ENCODE measurements at regions not wholly inside any gene's neighbourhood (a gene's known extent, or its start where the extent isn't known, plus 50 kb on each side); places are given as distances from the start of the nearest gene placed in this dataset.

DNA sequence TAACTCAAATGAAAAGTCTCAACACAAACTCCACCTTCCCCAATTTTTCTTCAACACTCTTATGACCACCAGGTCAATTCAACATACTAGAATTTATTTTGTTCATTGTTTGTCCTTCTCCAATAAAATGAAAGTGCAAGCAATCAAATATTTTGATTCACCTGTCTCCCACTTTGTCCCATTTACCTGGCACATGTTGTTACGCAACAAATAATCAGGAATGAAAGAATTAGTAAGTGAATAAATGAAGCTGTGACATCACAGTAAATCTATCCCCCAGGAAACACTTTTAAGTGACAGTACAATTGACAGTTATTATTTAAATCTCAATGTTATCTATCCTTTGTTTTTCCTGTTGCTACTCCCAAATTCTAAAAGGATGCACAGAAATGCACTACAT lies 393.7 kb upstream of the OPRM1 start:
- DNase-seq (ENCODE audit: low spot score) (no peak), ATAC-seq (no peak)

GRCh38 chr6:153644000-153644399 lies 395.0 kb upstream of the OPRM1 start:
- no peak for DNase-seq (ENCODE audit: low spot score)
- no peak for ATAC-seq

GRCh38 chr6:153634416-153634815 lies 404.6 kb upstream of the OPRM1 start:
- no peak for DNase-seq (ENCODE audit: low spot score)
- no peak for ATAC-seq

- ATAC-seq, result no peak
Measured at GRCh38 chr6:153625089-153625488, 414.0 kb upstream of the OPRM1 start.

GRCh38 chr6:153624528-153624927 lies 414.5 kb upstream of the OPRM1 start:
- ATAC-seq (no peak), DNase-seq (ENCODE audit: low spot score) (no peak)

More at GRCh38 chr6:153625089-153625488, 414.0 kb upstream of the OPRM1 start:
- DNase-seq (ENCODE audit: low spot score), result no peak

GRCh38 chr6:153623496-153623895 lies 415.5 kb upstream of the OPRM1 start:
- DNase-seq (ENCODE audit: low spot score) (no peak), ATAC-seq (no peak)

DNA sequence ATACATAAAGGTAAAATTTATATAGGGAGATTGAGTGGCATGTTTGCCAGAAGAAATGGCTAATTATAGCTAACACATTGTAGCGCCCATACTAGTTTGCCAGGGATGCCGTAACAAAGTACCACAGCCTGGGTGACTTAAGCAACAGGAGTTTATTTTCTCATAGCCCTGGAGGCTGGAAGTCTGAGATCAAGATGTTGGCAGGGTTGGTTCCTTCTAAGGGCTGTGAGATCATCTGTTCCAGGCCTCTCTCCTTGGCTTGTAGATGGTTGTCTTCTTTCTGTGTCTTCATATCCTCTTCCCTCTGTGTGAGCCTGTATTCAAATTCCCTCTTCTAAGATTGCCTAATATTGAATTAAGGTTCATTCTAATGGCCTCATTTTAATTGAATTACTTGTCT lies 417.5 kb upstream of the OPRM1 start:
- ATAC-seq (no peak), DNase-seq (ENCODE audit: low spot score) (no peak)

DNA sequence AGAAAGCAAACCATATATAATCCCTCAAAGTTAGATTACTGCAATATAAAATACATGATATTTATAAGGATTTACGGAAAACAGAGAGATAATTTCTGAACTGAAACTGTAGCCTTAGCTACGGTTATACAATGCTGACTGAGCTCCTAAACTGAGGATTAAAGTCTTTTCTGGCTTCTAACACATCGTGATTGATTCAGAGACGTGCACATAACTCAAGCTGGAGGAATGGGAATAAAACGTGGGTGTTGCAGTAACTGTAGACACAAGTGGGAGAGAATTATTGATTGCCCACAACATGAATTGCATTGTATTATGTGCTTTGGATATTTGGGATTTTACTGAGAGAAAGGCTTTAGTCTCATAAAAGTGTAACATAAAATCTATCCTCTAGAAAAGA lies 418.0 kb upstream of the OPRM1 start:
- DNase-seq (ENCODE audit: low spot score), result no peak
- no peak for ATAC-seq

GRCh38 chr6:153618371-153619322 lies 420.4 kb upstream of the OPRM1 start:
- ATAC-seq (no peak), DNase-seq (ENCODE audit: low spot score) (no peak)

- ATAC-seq (no peak), DNase-seq (ENCODE audit: low spot score) (no peak)
Measured at GRCh38 chr6:153616506-153616905, 422.5 kb upstream of the OPRM1 start.

DNA sequence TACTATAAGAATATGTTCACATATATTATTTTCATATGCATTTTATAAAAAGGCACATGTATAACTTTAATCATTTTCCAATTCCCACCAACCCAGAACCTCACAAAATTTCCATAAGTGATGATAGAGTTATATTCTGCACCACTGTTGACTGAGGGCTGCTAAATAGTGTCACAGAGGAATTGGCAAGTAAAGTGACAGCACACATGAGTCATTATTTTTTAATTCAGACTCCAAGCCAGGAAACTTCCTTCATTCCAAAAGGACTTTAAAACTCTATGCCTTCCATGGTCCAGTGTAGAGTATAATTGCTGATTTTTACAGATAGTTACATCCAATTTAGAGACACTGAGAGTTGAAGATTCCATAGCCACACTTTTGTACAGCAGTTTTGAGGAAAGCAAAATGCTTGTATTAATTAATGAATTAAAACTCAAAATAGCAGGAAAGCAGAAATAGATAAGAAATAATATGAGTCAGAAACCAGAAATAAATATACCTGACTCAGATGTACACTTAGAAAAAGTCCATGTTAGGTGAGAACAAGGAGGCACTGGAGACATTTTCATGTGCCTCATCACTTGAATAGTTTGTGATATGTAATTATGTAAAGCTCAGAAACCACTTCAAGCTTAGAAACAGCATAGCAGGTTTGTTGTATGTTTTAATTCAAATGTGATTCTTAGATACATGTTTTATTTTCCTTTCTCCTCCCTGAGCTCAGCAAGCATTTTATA lies 425.2 kb upstream of the OPRM1 start:
- ATAC-seq (no peak), DNase-seq (ENCODE audit: low spot score) (no peak)

DNA sequence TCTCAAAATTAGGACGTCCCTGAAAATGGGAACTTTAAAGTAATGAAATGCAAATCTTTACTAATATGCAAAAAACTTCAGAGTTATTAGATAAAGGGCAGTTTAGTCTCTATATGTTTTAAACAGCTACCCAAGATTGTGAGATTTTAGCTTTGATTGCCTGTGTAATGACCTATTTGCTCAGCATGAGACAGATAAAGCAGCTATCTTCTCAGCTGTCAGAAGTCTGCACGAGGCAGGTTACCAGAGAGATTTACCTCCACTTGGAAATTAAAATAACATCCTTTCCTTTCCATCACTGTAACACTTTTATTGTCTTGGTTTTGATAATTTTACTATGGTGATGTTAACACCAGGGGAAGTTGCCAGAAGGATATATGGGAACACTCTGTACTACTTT lies 436.6 kb upstream of the OPRM1 start:
- DNase-seq (ENCODE audit: low spot score) (no peak), ATAC-seq (no peak)

GRCh38 chr6:153599901-153600300 lies 439.1 kb upstream of the OPRM1 start:
- ATAC-seq, result no peak
- no peak for DNase-seq (ENCODE audit: low spot score)

DNA sequence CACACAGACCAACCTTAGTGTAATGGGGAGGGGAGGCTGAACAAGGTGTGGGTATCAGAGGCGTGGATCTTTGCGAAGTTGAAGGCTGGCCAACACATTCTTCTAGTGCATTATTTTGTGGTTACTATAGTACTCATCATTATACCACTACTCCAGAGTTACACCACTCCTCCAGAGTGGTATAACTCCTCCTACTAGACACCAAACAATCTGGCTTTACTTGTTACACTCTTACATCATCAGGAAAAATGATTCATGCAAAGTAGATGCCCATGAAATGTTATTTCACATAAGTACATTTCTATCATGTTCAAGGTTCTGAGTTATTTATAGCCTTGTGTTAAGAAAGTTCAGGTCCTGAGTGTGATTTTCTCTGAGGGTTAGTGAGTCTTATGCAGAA lies 443.1 kb upstream of the OPRM1 start:
- no peak for ATAC-seq
- no peak for DNase-seq (ENCODE audit: low spot score)

GRCh38 chr6:153594871-153595270 lies 444.2 kb upstream of the OPRM1 start:
- no peak for ATAC-seq
- no peak for DNase-seq (ENCODE audit: low spot score)

DNA sequence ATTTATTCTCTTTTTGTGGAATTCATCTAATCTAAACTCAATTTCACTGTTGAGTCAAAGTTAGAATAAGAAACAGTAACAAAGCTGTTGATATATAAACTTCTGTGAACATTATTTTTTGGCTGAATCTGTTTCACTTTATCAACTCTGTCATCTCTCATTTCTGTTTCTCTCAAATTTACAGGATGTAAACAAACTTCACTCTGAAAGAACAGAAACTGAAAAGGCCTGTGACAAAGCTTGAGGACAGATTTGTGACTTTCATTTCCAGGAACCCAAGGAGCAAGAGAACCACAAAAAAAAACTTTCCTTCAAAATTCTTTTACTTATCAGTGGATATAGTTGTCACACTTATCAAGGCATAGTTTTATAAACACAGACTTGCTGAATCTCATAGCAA lies 447.9 kb upstream of the OPRM1 start:
- no peak for DNase-seq (ENCODE audit: low spot score)
- no peak for ATAC-seq

DNA sequence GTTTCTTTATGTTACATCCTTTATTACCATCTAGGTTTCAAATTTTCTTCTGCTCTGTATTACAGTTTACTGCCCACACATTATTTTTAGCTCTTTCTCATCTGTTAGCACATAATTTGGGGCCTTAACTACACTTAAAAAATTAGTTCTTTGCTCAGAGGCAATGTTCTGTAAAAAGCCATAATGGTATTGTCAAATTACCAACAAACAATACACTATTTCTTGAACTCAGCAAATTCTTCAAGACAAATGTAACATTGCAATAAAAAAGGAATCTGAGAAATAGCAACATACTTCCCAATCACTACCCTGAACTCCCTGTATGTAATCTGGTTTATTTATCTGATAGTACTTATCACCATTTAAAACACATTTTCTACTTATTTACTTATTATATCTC lies 448.6 kb upstream of the OPRM1 start:
- DNase-seq (ENCODE audit: low spot score), result no peak
- no peak for ATAC-seq

DNA sequence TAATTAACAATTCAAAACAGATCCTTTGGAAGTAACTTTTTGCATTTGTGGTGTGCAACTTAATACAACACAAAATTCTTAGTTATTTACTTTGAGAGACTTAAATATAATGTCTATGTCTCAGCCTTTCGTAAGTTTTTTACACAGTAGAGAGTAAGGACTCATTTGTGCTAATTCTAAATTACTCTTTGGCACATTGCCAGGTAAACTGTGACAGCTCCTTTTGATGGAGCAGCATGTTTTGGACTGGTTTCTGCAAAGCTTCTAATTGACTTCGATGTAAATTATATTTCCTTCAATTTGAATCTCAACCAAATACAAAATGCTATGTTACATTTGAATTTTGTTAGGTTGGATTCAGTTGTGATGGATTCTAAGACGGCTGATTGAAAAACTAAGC lies 450.7 kb upstream of the OPRM1 start:
- DNase-seq (ENCODE audit: low spot score) (no peak), ATAC-seq (no peak)

DNA sequence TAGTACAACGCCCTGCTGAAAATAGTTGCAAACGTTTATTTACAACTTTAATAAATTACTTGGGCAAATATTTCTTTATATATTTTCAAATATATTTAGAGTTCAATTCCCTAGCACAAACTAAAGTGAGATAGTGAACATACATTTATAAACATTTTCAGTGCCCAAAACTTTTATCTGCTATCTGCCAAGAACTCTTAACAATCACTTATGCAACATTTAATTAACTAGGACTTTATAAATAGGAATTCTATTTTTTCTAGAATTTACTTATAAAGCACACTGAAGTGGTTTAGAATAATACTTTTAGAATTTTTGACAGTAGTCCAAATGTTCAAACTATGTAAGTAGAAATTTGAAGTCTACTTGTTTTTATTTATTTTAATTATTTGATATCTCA lies 452.6 kb upstream of the RGS17 start:
- DNase-seq (ENCODE audit: low spot score), result no peak
- ATAC-seq, result no peak

GRCh38 chr6:153580776-153581175 lies 449.7 kb upstream of the RGS17 start:
- DNase-seq (ENCODE audit: low spot score) (no peak), ATAC-seq (no peak)

DNA sequence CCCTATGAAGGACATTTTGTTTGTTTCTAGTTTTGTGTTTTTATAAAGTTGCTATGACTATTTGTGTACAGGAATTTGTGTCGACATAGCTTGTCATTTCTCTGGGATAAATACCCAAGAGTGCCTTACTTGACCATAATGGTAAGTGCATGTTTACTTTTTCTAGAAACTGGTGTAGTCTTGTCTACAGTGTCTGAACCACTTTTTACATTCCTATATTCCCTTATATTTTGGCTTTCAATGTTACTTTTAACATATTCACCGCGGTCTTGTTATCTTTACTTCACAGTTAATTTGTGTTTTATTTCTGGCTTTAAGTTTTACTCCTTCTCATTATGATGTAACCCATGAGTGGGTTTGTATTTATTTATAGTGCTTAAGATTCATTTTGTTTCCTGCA lies 444.4 kb upstream of the RGS17 start:
- ATAC-seq (no peak), DNase-seq (ENCODE audit: low spot score) (no peak)

DNA sequence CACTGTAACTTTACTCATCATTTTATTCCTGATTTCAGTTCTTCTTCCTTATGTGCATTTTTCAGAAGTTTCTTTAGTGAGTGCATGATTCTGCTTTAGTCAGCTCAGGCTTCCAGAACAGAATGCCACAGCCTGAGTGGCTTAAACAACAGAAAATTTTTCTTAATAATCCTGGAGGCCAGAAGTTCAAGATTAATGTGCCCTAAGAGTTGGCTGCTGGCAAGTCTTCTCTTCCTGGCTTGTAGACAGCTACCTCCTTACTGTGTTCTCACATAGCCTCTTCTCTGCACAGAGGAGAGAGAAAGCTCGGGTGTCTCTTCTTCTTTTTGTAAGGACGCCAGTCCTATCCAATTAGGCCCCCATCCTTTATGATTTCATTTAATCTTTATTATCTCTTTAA lies 443.1 kb upstream of the RGS17 start:
- no peak for DNase-seq (ENCODE audit: low spot score)
- ATAC-seq, result no peak
